OCI-LY7 (cell line): ENCODE measurements at regions not wholly inside any gene's neighbourhood (a gene's known extent, or its start where the extent isn't known, plus 50 kb on each side); places are given as distances from the start of the nearest gene placed in this dataset.

ENCODE experiments used
- CTCF ChIP-seq: fragments of 200-600 bp; sonication (generic); conservative IDR thresholded peaks from 2 replicates; pipeline ENCODE4 v1.5.1; 2014; ENCODE audit warnings: mild to moderate bottlenecking, antibody characterized with exemption, low read length, moderate library complexity, mixed read lengths
- EZH2phosphoT487 ChIP-seq: fragments of 200-600 bp; sonication (generic); IDR thresholded peaks from 2 replicates; pipeline ENCODE4 v1.6.1; 2018; ENCODE audit warnings: low read depth, borderline replicate concordance, mild to moderate bottlenecking, mixed run types, antibody characterized with exemption, low read length, moderate library complexity, mixed read lengths

- TF ChIP-seq CTCF, result no peak
- TF ChIP-seq EZH2phosphoT487, result no peak
Observed at GRCh38 chr10:111373696-111374095, 296.9 kb downstream of the ADRA2A start.
